ENCODE measurements at regions not wholly inside any gene's neighbourhood (a gene's known extent, or its start where the extent isn't known, plus 50 kb on each side); places are given as distances from the start of the nearest gene placed in this dataset.
A peak's percentile ranks its signal among the peaks of the same experiment; 100 is the strongest.

DNA sequence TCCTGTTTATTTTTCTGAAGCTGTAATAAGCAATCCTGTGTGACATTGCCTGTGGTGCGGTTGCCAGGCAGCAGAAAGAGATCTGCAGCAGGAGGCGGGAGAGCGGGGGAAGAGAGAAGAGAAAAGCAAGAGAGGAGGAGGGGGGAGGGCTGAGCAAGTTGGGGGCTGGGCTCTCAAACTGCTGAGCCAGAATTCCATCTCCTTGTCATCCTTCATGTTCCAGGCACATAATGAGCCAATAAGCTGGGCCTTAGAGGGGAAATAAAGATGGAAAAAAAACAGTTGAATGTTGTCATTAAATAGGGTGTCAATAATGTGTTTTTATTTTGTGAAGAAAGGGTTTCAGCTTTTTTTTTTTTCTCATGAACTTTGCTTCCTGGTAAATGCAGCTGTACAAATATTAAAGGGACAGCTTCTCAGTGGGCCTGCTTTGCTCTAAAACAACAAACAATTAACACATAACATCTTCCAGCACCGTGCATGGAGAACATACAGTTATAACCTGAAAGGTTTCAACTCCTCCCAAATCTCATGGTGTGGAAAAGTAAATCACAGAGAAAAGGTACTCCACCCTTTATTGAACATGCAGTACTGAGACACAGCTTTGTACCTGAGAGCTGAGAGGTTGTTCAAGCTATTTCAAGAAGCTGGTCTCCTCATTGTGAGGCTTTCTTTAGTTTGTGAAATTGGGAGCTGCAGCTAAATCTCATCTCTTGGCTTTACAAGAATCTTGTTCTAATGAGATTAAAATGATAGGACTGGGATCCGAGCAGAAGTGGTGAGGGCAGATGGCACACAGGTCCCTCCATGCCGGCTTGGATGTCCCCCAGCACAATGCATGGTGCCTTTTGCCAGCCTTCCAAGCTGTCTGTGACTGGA lies 451.1 kb upstream of the KCNMB2 start:
- Histone ChIP-seq H3K27ac (ENCODE audit: low read depth, low read length) (peak overlapping the region; percentile 68; the same call in 1 of the 2 replicates), H4K5ac (ENCODE audit: insufficient read length, low read depth, low read length) (no peak overlapping the region), H2BK15ac (ENCODE audit: low read length) (no peak overlapping the region), H3K9me3 (ENCODE audit: insufficient read depth in 2 of 2, low read depth in 1 of 2, low read length in 1 of 2) (no peaks in the 10 kb centered on the region), H4K8ac (ENCODE audit: extremely low read depth, insufficient read depth, low read length) (no peak overlapping the region), H3K4me3 (ENCODE audit: extremely low read depth in 1 of 4, insufficient read depth in 2 of 4, low read depth in 3 of 4, low read length in 4 of 4) (peak overlapping the region in 1 of 4 experiments; percentile 26; a peak in 1 of 8 replicates), H4K91ac (replicated peaks; ENCODE audit: insufficient read length, low read length) (no peak overlapping the region), H3K4ac (replicated peaks; ENCODE audit: insufficient read length, low read depth, low read length) (no peak overlapping the region), H3K27me3 (replicated peaks in 1 of 4; ENCODE audit: control insufficient read depth in 3 of 4, extremely low read depth in 1 of 4, insufficient read depth in 3 of 4, low read length in 3 of 4) (no peaks in the 10 kb centered on the region), H4K20me1 (replicated peaks in 1 of 2; ENCODE audit: control insufficient read depth in 1 of 2, insufficient read depth in 2 of 2, low read length in 2 of 2) (no peaks in the 10 kb centered on the region), H2BK120ac (replicated peaks; ENCODE audit: low read depth, low read length) (peak overlapping the region; percentile 1), H3K36me3 (ENCODE audit: control insufficient read depth in 2 of 4, insufficient read depth in 4 of 4, low read length in 3 of 4) (no peaks in the 10 kb centered on the region), H3K79me2 (ENCODE audit: control insufficient read depth in 1 of 2, insufficient read depth in 2 of 2, low read length in 2 of 2) (no peaks in the 10 kb centered on the region), H2BK12ac (ENCODE audit: low read depth, low read length) (0 out of 2 replicates have a peak overlapping the region, but pooled peaks have one; percentile 4), H2AK5ac (ENCODE audit: low read depth, low read length) (no peak overlapping the region), H3K23ac (ENCODE audit: insufficient read length) (no peak overlapping the region), H3K4me2 (ENCODE audit: insufficient read depth in 1 of 2, low read depth in 2 of 2, low read length in 2 of 2) (peak overlapping the region in 1 of 2 experiments; percentile 22; a peak in 1 of 4 replicates), H3K56ac (replicated peaks; ENCODE audit: insufficient read length, low read depth, low read length) (no peak overlapping the region), H2BK20ac (ENCODE audit: low read length) (0 out of 2 replicates have a peak overlapping the region, but pooled peaks have one; percentile 69), H3K18ac (ENCODE audit: extremely low read depth, low read length) (no peak overlapping the region; the same call in 1 of the 2 replicates), H2BK5ac (ENCODE audit: low read depth, low read length) (no peak overlapping the region; the same call in 1 of the 2 replicates), H3K79me1 (ENCODE audit: low read depth, low read length) (no peaks in the 10 kb centered on the region), H3K23me2 (ENCODE audit: low read depth, low read length) (no peaks in the 10 kb centered on the region), H2AFZ (ENCODE audit: low read length) (peak overlapping the region; percentile 60; the same call in 1 of the 2 replicates), H3K9ac (replicated peaks in 1 of 4; ENCODE audit: extremely low read depth in 1 of 4, low read depth in 3 of 4, low read length in 3 of 4) (no peak overlapping the region), H3K4me1 (replicated peaks in 1 of 4; ENCODE audit: control insufficient read depth in 3 of 4, insufficient read depth in 4 of 4, low read length in 3 of 4) (peaks cover 0 to 12% (median 4%) of the 10 kb centered on the region in 4 experiments; a peak in 3 of 7 replicates), H3K14ac (ENCODE audit: insufficient read length) (no peak overlapping the region)
- CTCF ChIA-PET (ENCODE audit: partially characterized antibody), result interaction anchor here (0.6 to 2.3 kb wide), 21 partner anchors 9 to 1381 kb away, joined by 3 to 16 read pairs (median 3); no protein-coding TSS in a partner anchor
- POLR2A ChIA-PET (ENCODE audit: partially characterized antibody), result interaction anchor here (0.7 kb wide), 1 partner anchor 158 kb away, joined by 3 read pairs; no protein-coding TSS in a partner anchor
- FAIRE-seq (peak; percentile 32), DNase-seq (ENCODE audit: low read depth in 1 of 2, low spot score in 2 of 2) (peak; percentile 44 to 56)
- WGBS, 2 experiments (ENCODE audit: extremely low coverage in 1 of 2, insufficient coverage in 1 of 2, insufficient read length in 1 of 2, insufficient replicate concordance in 2 of 2, low coverage in 1 of 2, low lambda C conversion rate in 2 of 2, missing lambda C conversion rate in 1 of 2), result 62% methylated on average over 3 of the region's 6 CpGs; no CpG with 5 or more reads in 1 of the 2 experiments
- TF ChIP-seq, protein P1, sequence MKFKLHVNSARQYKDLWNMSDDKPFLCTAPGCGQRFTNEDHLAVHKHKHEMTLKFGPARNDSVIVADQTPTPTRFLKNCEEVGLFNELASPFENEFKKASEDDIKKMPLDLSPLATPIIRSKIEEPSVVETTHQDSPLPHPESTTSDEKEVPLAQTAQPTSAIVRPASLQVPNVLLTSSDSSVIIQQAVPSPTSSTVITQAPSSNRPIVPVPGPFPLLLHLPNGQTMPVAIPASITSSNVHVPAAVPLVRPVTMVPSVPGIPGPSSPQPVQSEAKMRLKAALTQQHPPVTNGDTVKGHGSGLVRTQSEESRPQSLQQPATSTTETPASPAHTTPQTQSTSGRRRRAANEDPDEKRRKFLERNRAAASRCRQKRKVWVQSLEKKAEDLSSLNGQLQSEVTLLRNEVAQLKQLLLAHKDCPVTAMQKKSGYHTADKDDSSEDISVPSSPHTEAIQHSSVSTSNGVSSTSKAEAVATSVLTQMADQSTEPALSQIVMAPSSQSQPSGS (IDR thresholded peaks at IDR 0.05; ENCODE audit: low read length), result no peak
- TF ChIP-seq YY1 (IDR thresholded peaks at IDR 0.05; ENCODE audit: low read depth, low read length) (no peak), SRF (IDR thresholded peaks at IDR 0.05; ENCODE audit: low read depth, low read length) (no peak), POLR2AphosphoS5 (IDR thresholded peaks at IDR 0.05; ENCODE audit: low read depth, low read length) (no peak), KDM5A (IDR thresholded peaks at IDR 0.05; ENCODE audit: low read length) (no peak), MAFK (IDR thresholded peaks at IDR 0.05; ENCODE audit: low read depth, low read length) (peak; percentile 81; the same call in 1 of the 2 replicates), CHD2 (IDR thresholded peaks at IDR 0.05; ENCODE audit: low read length) (peak; percentile 52; the same call in 1 of the 2 replicates), SP1 (IDR thresholded peaks at IDR 0.05; ENCODE audit: low read depth, low read length) (peak; percentile 51)
- TF ChIP-seq, protein P2, sequence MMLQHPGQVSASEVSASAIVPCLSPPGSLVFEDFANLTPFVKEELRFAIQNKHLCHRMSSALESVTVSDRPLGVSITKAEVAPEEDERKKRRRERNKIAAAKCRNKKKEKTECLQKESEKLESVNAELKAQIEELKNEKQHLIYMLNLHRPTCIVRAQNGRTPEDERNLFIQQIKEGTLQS (IDR thresholded peaks at IDR 0.05; ENCODE audit: insufficient read depth, low read depth, low read length), result no peak
